H1 (cell line): ENCODE measurements at regions not wholly inside any gene's neighbourhood (a gene's known extent, or its start where the extent isn't known, plus 50 kb on each side); places are given as distances from the start of the nearest gene placed in this dataset.

Source experiments
- ATF2 ChIP-seq: IDR thresholded peaks from 2 replicates; pipeline ENCODE4 v1.6.1; 2012; ENCODE audit warnings: low read length, inconsistent platforms
- HDAC2 ChIP-seq, 2 experiments: fragments of 300-600 bp in 1 of 2; sonication (generic) in 1 of 2; IDR thresholded peaks; 2 replicates each; pipeline ENCODE4 v1.6.1; 2011 to 2012; ENCODE audit warnings: low read depth in 2 of 2, low read length in 2 of 2, mild to moderate bottlenecking in 2 of 2, moderate library complexity in 2 of 2, borderline replicate concordance in 1 of 2, inconsistent platforms in 1 of 2
- HDAC6 ChIP-seq: IDR thresholded peaks from one replicate; pipeline ENCODE4 v1.7.1; 2012; ENCODE audit warnings: low read depth, mild to moderate bottlenecking, inconsistent platforms, low read length, moderate library complexity
- POLR2A ChIP-seq, 2 experiments: IDR thresholded peaks; 1 replicate in 1 of 2; 2 replicates in 1 of 2; pipeline ENCODE4 v1.6.1; 2011; ENCODE audit warnings: low read depth in 2 of 2, low read length in 2 of 2, mild to moderate bottlenecking in 2 of 2; ENCODE audit errors: control extremely low read depth in 1 of 2

DNA sequence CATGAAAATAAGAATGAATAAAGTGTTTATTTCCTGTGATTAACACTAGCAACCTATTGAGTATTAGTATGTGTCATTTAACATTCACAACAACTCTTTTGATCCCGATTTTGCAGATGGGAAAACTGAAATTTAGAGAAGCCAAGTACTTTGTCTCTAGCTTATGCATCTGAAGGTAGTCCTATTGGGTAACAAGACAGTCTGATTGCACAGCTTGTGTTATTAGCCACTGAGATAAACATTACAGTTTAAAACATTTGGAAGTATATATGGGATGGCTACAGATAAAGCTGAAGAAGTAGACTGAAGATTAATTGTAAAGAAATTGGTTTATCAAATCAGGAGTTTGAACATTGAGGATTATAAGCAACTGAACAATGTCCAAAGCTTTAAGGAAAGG is 99.6 kb upstream of the PDE5A start (continued):
- no peak for TF ChIP-seq ATF2
- TF ChIP-seq HDAC6, result no peak
- no peak for TF ChIP-seq HDAC2 (IDR thresholded peaks at IDR 0.05; ENCODE audit: borderline replicate concordance in 1 of 2, low read depth in 2 of 2, low read length in 2 of 2)
- no peak for TF ChIP-seq POLR2A (IDR thresholded peaks at IDR 0.05; ENCODE audit: control extremely low read depth in 1 of 2, low read depth in 2 of 2, low read length in 2 of 2)
